22Rv1 (cell line): ENCODE measurements at regions not wholly inside any gene's neighbourhood (a gene's known extent, or its start where the extent isn't known, plus 50 kb on each side); places are given as distances from the start of the nearest gene placed in this dataset.

Source experiments
- H3K27ac ChIP-seq: fragments of 450-650 bp; 2 replicates; pipeline ENCODE4 v1.5.1; 2017
- CTCF ChIP-seq: fragments of 450-650 bp; IDR thresholded peaks from 2 replicates; pipeline ENCODE4 v1.5.1; 2017; ENCODE audit warnings: mild to moderate bottlenecking
- ZFX ChIP-seq: fragments of 450-650 bp; IDR thresholded peaks from 2 replicates; pipeline ENCODE4 v1.6.1; 2017; ENCODE audit warnings: antibody characterized with exemption, borderline replicate concordance

DNA sequence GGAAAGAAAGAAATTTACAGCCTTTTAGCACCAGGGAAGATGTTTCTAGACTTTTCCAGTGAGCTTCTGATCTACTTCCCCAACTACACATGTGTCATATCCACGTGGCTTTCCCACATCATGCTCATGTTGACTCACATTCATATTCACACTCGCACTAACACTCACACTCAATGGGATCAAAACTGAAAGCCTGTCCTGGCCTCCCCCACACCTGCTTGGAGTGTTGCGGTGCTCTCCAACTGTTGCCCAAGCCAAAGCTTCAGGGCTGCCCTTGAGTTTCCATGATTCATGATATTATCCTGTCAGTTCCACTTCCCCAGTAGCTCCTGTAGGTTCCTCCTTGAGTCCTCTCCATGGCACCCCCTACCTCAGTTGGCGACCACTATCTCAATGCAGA is 444.4 kb downstream of the GATA3 start:
- TF ChIP-seq ZFX, result no peak
- no peak for TF ChIP-seq CTCF
- H3K27ac ChIP-seq, result no peak overlapping the region

DNA sequence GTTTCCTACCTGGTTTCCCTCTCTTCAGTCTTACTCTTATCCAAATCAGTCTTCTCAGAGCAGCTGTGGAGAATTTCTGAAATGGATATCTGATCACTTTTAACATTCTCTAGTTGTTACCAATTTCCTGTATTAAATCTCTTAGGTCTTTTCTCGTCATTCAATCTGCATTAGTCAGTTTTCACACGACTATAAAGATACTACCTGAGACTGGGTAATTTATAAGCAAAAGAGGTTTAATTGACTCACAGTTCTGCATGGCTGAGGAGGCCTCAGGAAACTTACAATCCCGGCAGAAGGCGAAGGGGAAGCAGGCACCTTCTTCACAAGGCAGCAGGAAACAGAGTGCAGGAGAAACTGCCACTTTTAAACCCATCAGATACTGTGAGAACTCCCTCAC is 444.8 kb downstream of the GATA3 start:
- no peak for TF ChIP-seq ZFX
- TF ChIP-seq CTCF, result no peak
- H3K27ac ChIP-seq, result no peak overlapping the region

DNA sequence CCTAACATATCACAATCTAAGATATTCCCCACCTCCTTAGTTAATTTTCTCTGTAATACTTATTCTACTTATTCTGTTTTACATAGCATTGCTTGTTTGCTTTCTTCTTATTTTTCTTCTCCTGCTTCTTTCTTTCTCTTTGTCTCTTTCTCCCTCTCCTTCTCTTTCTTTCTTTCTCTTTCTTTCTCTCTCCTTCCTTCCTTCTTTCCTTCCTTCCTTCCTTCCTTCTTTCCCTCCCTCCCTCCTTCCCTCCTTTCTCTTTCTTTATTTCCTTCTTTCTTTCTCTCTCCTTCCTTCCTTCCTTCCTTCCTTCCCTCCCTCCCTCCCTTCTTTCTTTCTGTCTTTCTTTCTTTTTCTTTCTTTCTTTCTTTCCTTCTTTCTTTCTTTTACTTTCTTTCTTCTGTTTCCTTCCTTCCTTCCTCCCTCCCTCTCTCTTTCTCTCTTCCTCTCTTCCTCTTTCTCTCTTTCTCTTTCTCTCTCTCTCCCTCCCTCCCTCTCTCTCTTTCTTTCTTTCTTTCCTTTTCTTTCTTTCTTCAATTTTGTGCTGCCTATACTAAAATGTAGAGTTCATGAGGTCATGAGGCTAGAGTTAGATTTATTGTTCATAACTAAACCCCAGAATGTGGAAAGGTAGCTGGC is 445.4 kb downstream of the GATA3 start:
- TF ChIP-seq ZFX, result no peak
- no peak for TF ChIP-seq CTCF

GRCh38 chr10:8502573-8502972 is 448.1 kb downstream of the GATA3 start:
- H3K27ac ChIP-seq, result no peak overlapping the region
- no peak for TF ChIP-seq CTCF
- TF ChIP-seq ZFX, result no peak

More for the DNA sequence above, 445.4 kb downstream of the GATA3 start:
- no peak overlapping the region for H3K27ac ChIP-seq

DNA sequence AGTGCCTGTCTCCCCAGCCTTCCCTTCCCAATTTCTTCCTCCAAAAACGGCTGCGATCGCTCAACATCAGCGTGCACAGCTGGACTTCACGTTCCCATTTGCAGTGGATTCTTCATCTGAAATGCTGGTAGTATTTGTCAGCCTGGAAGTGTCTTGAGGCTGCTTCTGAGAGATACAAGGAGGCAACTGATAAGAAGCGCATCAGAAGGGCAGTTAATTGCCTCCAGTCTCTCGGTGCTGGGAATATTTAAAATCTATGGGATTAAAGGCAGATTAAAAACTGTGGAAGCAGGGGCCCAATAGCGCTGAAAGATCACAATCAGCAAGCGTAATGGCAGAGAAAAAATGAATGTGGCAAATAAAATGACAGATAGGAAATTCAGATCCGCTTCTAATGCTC is 450.0 kb downstream of the GATA3 start:
- TF ChIP-seq ZFX (no peak), CTCF (no peak)
- H3K27ac ChIP-seq, result no peak overlapping the region

DNA sequence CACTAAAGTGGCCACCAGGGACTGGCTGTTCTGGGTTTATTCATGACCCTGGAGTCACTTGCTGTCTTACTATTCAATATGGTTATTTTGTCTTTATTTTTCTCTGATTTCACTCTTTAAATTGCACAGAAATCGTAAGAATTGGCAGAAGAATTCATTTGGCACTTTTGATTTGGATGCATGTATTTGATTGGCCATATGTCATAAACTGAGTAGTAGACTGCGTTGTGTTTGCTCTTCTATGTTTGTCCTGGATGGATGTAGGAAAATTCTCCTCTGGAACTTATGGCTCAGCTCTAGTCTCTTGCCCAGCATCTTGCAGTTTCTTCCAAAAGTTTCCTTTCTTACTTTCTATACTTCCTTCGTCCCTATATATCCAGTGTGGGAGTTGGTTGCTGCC is 452.7 kb downstream of the GATA3 start:
- TF ChIP-seq ZFX, result no peak
- TF ChIP-seq CTCF, result no peak
- H3K27ac ChIP-seq, result no peak overlapping the region

DNA sequence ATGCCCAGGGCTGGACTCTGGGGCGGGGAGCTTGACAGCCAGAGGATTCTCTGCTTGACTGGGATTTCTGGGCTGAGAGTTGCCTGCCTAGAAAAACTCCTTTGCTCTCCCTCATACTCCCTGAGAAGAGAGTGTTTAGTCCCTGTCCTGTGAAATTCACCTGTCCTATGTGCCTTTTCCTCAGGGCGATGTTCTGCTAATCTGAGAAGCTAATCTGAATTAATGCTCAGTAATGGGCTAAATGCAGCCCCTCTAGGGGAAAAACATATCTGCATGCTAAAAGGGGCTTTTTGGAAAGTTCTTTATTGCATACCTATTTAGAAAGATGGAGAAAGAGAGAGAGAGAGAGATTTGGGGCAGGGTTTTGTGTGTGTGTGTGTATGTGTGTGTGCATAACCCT is 454.4 kb downstream of the GATA3 start:
- no peak overlapping the region for H3K27ac ChIP-seq
- TF ChIP-seq ZFX, result no peak
- no peak for TF ChIP-seq CTCF
